Mesothelial cell of epicardium (in vitro differentiated cells): ENCODE measurements at regions not wholly inside any gene's neighbourhood (a gene's known extent, or its start where the extent isn't known, plus 50 kb on each side); places are given as distances from the start of the nearest gene placed in this dataset.

Experiments
- DNase-seq, 2 experiments: peaks; one replicate each; pipeline ENCODE4 v3.0.0; 2021; ENCODE audit warnings: low spot score in 2 of 2; ENCODE audit not compliant: unreplicated experiment in 2 of 2
- H3K27ac Mint-ChIP-seq: 2 replicates; pipeline ENCODE4 v1.8.0; 2021; ENCODE audit warnings: mixed read lengths
- H3K27me3 Mint-ChIP-seq: 2 replicates; pipeline ENCODE4 v1.8.0; 2021; ENCODE audit warnings: low read depth, mixed read lengths
- H3K36me3 Mint-ChIP-seq: 2 replicates; pipeline ENCODE4 v1.8.0; 2021; ENCODE audit warnings: mixed read lengths
- H3K4me1 Mint-ChIP-seq: 2 replicates; pipeline ENCODE4 v1.8.0; 2021; ENCODE audit warnings: mixed read lengths
- H3K4me3 Mint-ChIP-seq: 2 replicates; pipeline ENCODE4 v1.8.0; 2021; ENCODE audit warnings: mild to moderate bottlenecking, moderate library complexity, mixed read lengths
- H3K9me3 Mint-ChIP-seq: 2 replicates; pipeline ENCODE4 v1.8.0; 2021; ENCODE audit warnings: mixed read lengths
- TF ChIP-seq, protein P1 (sequence below): fragments of 200-600 bp; sonication (generic); IDR thresholded peaks from one replicate; pipeline ENCODE4 v1.5.0; 2021; ENCODE audit warnings: antibody characterized with exemption; ENCODE audit not compliant: unreplicated experiment

GRCh38 chr6:9511157-9511556 is 903.7 kb downstream of the TFAP2A start:
- Mint-ChIP-seq H3K4me3 (no peak overlapping the region), H3K4me1 (peaks cover 2% of the 10 kb centered on the region), H3K27me3 (no peaks in the 10 kb centered on the region), H3K36me3 (no peaks in the 10 kb centered on the region), H3K27ac (no peak overlapping the region), H3K9me3 (peaks cover 6% of the 10 kb centered on the region)
- TF ChIP-seq, protein P1, sequence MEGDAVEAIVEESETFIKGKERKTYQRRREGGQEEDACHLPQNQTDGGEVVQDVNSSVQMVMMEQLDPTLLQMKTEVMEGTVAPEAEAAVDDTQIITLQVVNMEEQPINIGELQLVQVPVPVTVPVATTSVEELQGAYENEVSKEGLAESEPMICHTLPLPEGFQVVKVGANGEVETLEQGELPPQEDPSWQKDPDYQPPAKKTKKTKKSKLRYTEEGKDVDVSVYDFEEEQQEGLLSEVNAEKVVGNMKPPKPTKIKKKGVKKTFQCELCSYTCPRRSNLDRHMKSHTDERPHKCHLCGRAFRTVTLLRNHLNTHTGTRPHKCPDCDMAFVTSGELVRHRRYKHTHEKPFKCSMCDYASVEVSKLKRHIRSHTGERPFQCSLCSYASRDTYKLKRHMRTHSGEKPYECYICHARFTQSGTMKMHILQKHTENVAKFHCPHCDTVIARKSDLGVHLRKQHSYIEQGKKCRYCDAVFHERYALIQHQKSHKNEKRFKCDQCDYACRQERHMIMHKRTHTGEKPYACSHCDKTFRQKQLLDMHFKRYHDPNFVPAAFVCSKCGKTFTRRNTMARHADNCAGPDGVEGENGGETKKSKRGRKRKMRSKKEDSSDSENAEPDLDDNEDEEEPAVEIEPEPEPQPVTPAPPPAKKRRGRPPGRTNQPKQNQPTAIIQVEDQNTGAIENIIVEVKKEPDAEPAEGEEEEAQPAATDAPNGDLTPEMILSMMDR, result no peak
- no peak for DNase-seq

GRCh38 chr6:9507136-9507895 is 907.6 kb downstream of the TFAP2A start:
- Mint-ChIP-seq H3K4me1 (peaks cover 11% of the 10 kb centered on the region), H3K9me3 (peaks cover 10% of the 10 kb centered on the region), H3K27ac (no peak overlapping the region), H3K36me3 (no peaks in the 10 kb centered on the region), H3K27me3 (no peaks in the 10 kb centered on the region), H3K4me3 (no peak overlapping the region)
- TF ChIP-seq, protein P1, result no peak
- DNase-seq, result no peak

- Mint-ChIP-seq H3K27me3 (no peaks in the 10 kb centered on the region), H3K36me3 (no peaks in the 10 kb centered on the region), H3K4me3 (no peak overlapping the region), H3K27ac (peak overlapping the region; percentile 91), H3K4me1 (peaks cover 11% of the 10 kb centered on the region), H3K9me3 (peaks cover 15% of the 10 kb centered on the region)
- no peak for DNase-seq
- TF ChIP-seq, protein P1, result no peak
These were observed 910.7 kb downstream of the TFAP2A start for GRCh38 chr6:9504191-9504590.

- H3K27me3 Mint-ChIP-seq, result no peaks in the 10 kb centered on the region
- TF ChIP-seq, protein P1, result no peak
- no peaks in the 10 kb centered on the region for H3K36me3 Mint-ChIP-seq
- peaks cover 15% of the 10 kb centered on the region for H3K9me3 Mint-ChIP-seq
- peaks cover 11% of the 10 kb centered on the region for H3K4me1 Mint-ChIP-seq
- H3K27ac Mint-ChIP-seq, result peak overlapping the region; percentile 91
- H3K4me3 Mint-ChIP-seq, result no peak overlapping the region
- DNase-seq, result no peak
These were observed 911.6 kb downstream of the TFAP2A start for GRCh38 chr6:9503111-9503761.

DNA sequence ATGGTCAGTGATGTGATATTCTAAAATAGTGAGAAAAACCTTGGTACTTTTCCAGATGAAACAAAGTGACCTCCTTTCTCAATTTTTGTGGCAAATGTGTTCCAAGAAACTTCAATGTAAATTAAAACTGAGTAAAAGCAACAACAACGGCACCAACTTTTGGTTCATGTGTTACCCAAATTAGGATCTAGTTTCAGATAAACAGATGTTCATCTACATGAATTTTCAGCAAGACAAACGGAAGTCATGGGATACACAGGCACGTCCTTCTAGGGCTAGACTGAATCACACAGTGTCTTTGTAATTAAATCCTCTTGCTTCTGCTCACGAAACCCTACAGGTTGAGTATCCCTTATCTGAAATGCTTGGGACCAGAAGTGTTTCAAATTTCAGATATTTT is 915.2 kb downstream of the TFAP2A start:
- peaks cover 16% of the 10 kb centered on the region for H3K9me3 Mint-ChIP-seq

More for the DNA sequence above, 915.2 kb downstream of the TFAP2A start:
- Mint-ChIP-seq H3K27me3 (no peaks in the 10 kb centered on the region), H3K36me3 (no peaks in the 10 kb centered on the region), H3K4me3 (no peak overlapping the region), H3K4me1 (peaks cover 13% of the 10 kb centered on the region), H3K27ac (no peak overlapping the region)
- no peak for DNase-seq
- TF ChIP-seq, protein P1, result no peak
